ENCODE measurements at regions not wholly inside any gene's neighbourhood (a gene's known extent, or its start where the extent isn't known, plus 50 kb on each side); places are given as distances from the start of the nearest gene placed in this dataset.

DNA sequence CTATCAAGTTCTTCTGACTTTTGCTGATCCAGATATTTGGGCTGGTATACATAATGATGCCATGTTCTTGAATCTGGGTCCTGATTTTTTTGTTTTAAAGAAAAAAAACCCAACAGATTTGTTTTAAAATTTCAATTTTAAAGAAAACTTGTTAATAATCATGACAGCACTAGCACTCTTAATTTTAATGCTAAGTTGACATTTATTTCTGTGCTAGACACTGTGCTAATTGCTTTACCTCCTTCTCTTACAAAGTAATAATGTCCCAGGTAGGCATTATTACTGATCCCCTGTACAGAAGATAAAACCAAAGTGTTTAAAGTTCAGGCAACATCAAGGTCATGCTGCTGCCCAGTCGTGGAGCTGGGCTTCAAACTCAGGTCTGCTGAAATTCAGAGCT, 101.9 kb downstream of the ZNF608 start:
- no peak for DNase-seq

DNA sequence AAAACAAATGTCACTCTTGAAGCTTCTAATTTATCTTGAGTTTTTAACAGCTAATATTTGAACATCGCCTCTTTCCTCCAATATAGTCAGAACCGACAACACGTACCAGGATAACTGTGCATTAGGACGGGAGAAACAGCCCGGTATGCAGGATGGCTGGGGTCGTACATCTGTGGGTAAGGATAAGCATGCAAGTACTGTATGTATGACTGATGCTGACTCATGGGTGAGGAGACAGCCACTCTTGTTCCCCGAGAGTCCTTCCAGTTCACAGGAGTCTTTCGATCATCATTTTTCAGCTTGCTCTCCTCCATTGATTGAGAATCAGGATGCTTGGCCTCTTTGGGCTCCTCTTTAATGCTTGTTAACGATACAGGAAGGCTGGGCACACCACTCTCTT, 102.3 kb downstream of the ZNF608 start:
- DNase-seq: no peak

- DNase-seq: no peak
Measured at GRCh38 chr5:124643336-124643735, 103.1 kb downstream of the ZNF608 start.

DNA sequence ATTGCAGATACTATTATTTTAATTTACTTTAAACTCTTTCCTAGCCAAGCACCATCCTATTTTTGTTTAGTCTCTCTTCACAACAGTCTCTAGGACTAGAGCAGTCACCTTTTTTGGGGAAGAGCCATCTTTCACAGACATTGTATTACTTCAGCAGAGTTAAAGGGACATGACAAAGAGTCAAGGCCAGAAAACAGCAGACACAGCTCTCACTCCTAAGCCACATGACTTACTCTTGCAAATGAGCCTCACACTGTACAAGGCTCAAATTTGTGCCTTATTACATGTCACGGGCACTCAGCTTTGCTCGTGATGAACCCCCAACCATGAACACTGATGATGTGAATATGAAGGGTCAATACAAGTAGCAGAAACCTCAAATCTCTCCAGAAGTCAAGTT, 104.3 kb downstream of the ZNF608 start:
- no peak for DNase-seq

DNA sequence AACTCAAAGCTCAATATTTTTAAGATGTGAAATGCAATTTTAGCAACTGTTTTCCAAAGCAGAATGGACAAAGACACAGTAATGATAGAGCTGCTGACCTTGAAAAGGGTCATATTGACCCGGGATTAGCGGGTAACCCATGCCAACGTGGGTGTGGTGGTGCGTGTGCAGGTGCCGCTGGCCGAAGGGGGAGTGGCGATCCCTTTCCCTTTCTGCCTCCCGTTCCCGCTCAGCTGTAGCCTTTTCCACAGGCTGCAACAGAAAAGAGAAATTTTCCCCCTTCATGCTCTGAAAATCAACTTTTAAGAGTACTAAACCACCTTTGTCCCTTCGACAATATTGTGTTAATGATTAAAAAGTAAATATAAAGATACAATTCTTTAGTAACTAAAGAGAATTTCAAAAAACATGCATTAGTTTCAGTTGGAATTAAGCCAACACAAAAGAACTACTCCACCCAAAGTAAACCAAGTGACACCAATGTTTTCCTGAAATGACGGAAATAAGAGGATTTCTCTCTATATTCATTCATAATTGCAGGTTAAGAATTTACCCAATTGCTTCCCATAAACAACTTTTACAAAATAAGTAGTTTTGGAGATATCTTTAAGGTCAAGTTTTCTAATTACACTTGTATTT, 105.2 kb downstream of the ZNF608 start:
- no peak for DNase-seq

- DNase-seq: no peak
Measured at GRCh38 chr5:124639095-124639665, 107.3 kb downstream of the ZNF608 start.

DNA sequence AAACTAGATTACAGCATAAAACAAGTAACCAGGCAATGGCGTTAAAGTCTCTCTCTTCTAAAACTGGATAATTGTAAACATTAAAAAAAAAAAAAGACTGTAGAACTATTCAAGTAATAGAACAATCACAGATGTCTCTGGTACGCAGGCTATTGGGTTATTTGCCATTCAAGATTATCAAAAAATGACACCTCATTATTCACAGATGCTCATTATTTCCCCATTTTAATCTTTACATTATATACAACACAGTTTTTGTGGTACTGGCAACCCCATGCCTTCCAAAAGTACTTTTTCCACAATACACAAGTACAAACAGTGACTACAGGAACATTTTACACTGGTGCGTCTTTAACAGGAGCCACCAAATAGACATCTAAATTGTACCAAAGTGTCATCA, 109.4 kb downstream of the ZNF608 start:
- DNase-seq: no peak

GRCh38 chr5:124634741-124635323, 111.6 kb downstream of the ZNF608 start:
- no peak for DNase-seq

- DNase-seq: no peak
Measured at GRCh38 chr5:124634228-124634739, 112.2 kb downstream of the ZNF608 start.

GRCh38 chr5:124633209-124633608, 113.2 kb downstream of the ZNF608 start:
- no peak for DNase-seq

- DNase-seq: no peak
Measured at GRCh38 chr5:124631874-124632550, 114.4 kb downstream of the ZNF608 start.

DNA sequence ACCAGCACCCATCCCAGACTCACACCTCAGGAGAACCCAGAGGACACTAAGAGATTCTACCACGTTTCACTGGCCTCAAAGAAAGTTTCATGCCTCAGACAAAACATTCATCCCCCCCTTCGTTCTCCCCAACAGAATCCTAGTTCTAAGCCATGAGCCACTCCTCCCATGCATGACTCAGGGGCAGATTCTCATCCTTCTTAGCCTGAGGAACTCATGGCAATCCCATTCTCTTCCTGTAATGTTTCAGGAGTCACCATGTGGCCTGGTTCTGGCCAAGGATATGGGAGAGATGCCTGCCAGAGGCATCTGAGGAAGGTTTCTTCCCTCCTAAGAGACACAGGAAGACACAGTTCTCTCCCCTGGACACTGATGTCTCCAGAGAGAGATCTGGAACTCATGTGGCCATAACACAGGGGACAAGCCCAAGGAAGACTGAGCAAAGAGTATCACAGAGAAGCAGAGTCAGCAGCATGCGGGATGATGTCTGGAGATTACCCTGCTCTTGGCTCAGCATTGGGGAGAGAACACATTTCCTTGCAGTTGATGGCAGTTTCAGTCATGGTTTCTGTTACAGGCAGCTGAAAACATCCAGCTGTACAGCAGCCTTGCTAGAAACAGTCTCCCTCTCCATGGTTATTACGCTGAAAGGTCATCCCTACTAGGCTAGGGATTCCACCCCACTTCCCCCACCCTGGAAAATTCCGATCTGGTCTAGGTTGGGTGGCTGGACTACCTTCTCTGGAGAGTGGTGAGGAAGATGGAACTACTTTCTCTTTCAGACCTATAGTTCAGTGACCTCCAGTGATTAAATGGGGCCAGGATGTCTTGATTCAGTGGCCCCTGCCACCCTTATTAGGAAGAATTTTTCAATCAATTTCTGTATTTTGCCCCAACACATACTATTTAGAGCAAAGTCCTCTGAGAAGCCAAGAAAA, 115.4 kb downstream of the ZNF608 start:
- DNase-seq: no peak

DNA sequence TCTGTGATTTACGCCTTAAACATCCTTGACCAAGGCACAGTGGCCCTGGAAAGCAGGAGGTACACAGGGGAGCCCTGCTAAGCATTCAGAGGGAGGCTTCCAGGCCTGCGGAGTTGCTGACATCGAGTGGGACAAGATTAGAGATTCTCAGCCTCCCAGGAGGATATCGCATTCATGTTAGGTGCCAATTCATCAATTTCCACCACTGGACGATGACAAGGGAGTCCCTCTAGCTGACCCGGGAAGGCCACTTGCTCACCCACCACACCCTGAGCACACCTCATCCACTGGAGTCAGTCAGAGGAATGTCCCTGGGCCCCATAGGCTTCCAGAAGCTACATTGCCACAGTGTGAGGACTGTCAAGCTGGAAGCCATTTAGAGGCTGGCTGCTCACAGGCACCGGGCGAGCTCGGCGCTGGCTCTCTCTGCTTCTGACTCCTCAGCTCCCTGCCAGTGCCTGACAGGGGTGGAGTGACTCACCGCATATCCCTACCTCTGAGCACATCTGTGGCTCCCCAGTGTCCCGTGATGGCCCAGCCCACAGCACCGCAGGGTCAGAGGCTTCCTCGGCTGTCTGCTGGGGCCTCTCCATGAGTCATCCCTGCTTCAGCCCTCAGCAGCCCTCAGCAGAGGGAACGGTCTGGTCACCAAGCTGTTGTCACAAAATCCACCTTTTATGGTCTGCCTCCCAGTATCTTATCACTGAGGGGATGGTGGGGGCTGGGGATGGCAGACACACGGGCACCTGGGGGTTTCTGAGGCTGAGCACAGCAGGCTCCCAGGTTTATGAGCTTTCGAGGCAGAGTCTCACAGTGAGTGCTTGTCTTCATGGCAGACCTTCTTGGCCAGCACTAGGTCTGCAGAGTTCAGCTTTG, 117.5 kb downstream of the ZNF608 start:
- peak in 1 of 2 donors; percentile 27 for DNase-seq

- no peak for DNase-seq
Measured at GRCh38 chr5:124627815-124628595, 118.4 kb downstream of the ZNF608 start.

- no peak for DNase-seq
Measured at GRCh38 chr5:124626053-124626452, 120.4 kb downstream of the ZNF608 start.

- DNase-seq: no peak
Measured at GRCh38 chr5:124623265-124623664, 123.2 kb downstream of the ZNF608 start.

DNA sequence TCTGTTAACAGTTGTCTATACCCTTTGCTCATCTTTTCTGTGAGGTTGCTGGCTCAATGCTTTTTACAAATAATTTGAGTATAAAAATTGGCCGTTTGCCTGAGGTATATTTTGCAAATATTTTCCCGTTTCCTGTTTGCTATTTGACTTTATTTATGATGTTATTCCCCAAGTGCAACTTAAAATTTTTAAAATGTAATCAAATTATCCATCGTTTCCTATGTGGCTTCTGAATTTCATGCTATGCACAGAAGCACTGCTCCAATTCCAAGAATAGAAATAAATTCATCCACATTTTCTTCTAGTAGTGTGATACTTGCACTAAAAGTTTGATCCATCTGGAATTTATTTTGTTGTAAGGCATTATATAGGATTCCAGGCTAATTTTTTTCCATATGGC, 123.6 kb downstream of the ZNF608 start:
- DNase-seq: no peak

- DNase-seq: no peak
Measured at GRCh38 chr5:124621279-124621678, 125.2 kb downstream of the ZNF608 start.

DNA sequence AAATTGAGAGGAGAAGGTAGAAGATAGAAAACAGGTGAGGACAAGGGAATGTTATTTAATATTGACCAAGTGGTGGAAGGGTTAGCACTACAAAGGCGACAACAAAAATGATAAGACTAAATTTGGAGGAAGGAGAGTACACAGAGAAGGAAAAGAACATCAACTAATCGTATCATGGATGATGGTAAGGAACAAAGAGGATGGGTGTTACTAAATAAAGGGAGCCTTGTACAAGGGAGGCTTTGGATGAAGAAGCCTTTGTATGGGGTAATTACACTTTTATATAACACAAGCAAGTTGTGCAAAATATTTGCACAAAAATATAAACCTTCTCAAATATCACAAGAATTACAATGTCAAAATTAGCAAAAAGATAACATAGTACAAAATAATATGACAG, 125.7 kb downstream of the ZNF608 start:
- DNase-seq: no peak

GRCh38 chr5:124619121-124619520, 127.3 kb downstream of the ZNF608 start:
- DNase-seq: no peak

- no peak for DNase-seq
Measured at GRCh38 chr5:124617787-124618186, 128.7 kb downstream of the ZNF608 start.

Measured in CD4-positive, alpha-beta T cell treated with Interleukin-1 beta for 1 hour (primary cell).